Tibial nerve (tissue), 4 donors: ENCODE measurements at regions not wholly inside any gene's neighbourhood (a gene's known extent, or its start where the extent isn't known, plus 50 kb on each side); places are given as distances from the start of the nearest gene placed in this dataset.

Experiments
- DNase-seq, 2 donors: peaks; one replicate each; pipeline ENCODE4 v3.0.0-alpha.2; 2019; ENCODE audit warnings: low spot score in 2 of 2
- H3K27ac ChIP-seq, 4 donors: fragments of 200-600 bp; sonication (generic) in 3 of 4; one replicate each; pipeline ENCODE4 v1.5.1; 2017 to 2019; ENCODE audit warnings: mild to moderate bottlenecking in 1 of 4
- H3K27me3 ChIP-seq, 2 donors: fragments of 200-600 bp; sonication (generic) in 1 of 2; one replicate each; pipeline versions ENCODE4 v1.5.1 to v1.6.0; 2017 to 2019
- H3K36me3 ChIP-seq, 3 donors: fragments of 200-600 bp; sonication (generic); one replicate each; pipeline ENCODE4 v1.5.1; 2018 to 2019
- H3K4me1 ChIP-seq, 4 donors: fragments of 200-600 bp; sonication (generic) in 3 of 4; one replicate each; pipeline ENCODE4 v1.5.1; 2017 to 2019
- H3K4me3 ChIP-seq, 4 donors: fragments of 200-600 bp; sonication (generic) in 3 of 4; one replicate each; pipeline ENCODE4 v1.5.1; 2017 to 2019; ENCODE audit warnings: mild to moderate bottlenecking in 1 of 4, moderate library complexity in 1 of 4
- H3K9me3 ChIP-seq, 4 donors: fragments of 200-600 bp; sonication (generic) in 3 of 4; one replicate each; pipeline ENCODE4 v1.5.1; 2017 to 2019
- CTCF ChIP-seq, 5 experiments: fragments of 200-600 bp in 3 of 5; fragments of 450-650 bp in 2 of 5; sonication (generic) in 3 of 5; IDR thresholded peaks; one replicate each; pipeline ENCODE4 v1.5.1; 2016 to 2019; ENCODE audit warnings: antibody characterized with exemption in 5 of 5, mild to moderate bottlenecking in 3 of 5, moderate library complexity in 2 of 5
- EP300 ChIP-seq, 2 donors: sonication (generic); formaldehyde crosslinking; IDR thresholded peaks; one replicate each; pipeline ENCODE4 v1.6.1; 2017; ENCODE audit warnings: antibody characterized with exemption in 2 of 2, mild to moderate bottlenecking in 1 of 2
- POLR2A ChIP-seq, 2 donors: fragments of 450-650 bp; IDR thresholded peaks; one replicate each; pipeline ENCODE4 v1.6.1; 2017; ENCODE audit warnings: antibody characterized with exemption in 2 of 2, mild to moderate bottlenecking in 2 of 2, moderate library complexity in 2 of 2
- WGBS, 2 donors: methylation state at CpG; one replicate each; pipeline ENCODE4 v1.1.5; 2018; 5-methylcytosine and 5-hydroxymethylcytosine counted together

GRCh38 chr4:66516940-66517339 is 846.7 kb upstream of the EPHA5 start:
- Histone ChIP-seq H3K27me3 (no peaks in the 10 kb centered on the region), H3K4me3 (no peak overlapping the region), H3K4me1 (no peaks in the 10 kb centered on the region), H3K27ac (no peak overlapping the region), H3K9me3 (peaks cover 0 to 2% (median 0%) of the 10 kb centered on the region in 4 donors), H3K36me3 (no peaks in the 10 kb centered on the region)
- WGBS, 2 donors: 57 to 60% methylated on average over 2 of the region's 2 CpGs
- no peak for TF ChIP-seq EP300 (IDR thresholded peaks at IDR 0.05)
- TF ChIP-seq POLR2A (IDR thresholded peaks at IDR 0.05): no peak
- no peak for TF ChIP-seq CTCF (IDR thresholded peaks at IDR 0.05)
- no peak for DNase-seq

- TF ChIP-seq POLR2A (IDR thresholded peaks at IDR 0.05) (no peak), CTCF (IDR thresholded peaks at IDR 0.05) (no peak), EP300 (IDR thresholded peaks at IDR 0.05) (no peak)
- no peaks in the 10 kb centered on the region for H3K36me3 ChIP-seq
- peaks cover 0 to 6% (median 0%) of the 10 kb centered on the region in 4 donors for H3K9me3 ChIP-seq
- no peaks in the 10 kb centered on the region for H3K27me3 ChIP-seq
- DNase-seq: no peak
- no peak overlapping the region for H3K4me3 ChIP-seq
- no peaks in the 10 kb centered on the region for H3K4me1 ChIP-seq
- WGBS, 2 donors: 72 to 87% methylated on average over 2 of the region's 2 CpGs
- H3K27ac ChIP-seq: no peak overlapping the region
Measured at GRCh38 chr4:66506985-66507384, 836.7 kb upstream of the EPHA5 start.

- no peaks in the 10 kb centered on the region for H3K4me1 ChIP-seq
- H3K4me3 ChIP-seq: no peak overlapping the region
- no peaks in the 10 kb centered on the region for H3K27me3 ChIP-seq
- no peaks in the 10 kb centered on the region for H3K36me3 ChIP-seq
- no peak overlapping the region for H3K27ac ChIP-seq
- H3K9me3 ChIP-seq: no peaks in the 10 kb centered on the region
- DNase-seq: no peak
- TF ChIP-seq EP300 (IDR thresholded peaks at IDR 0.05): no peak
- no peak for TF ChIP-seq CTCF (IDR thresholded peaks at IDR 0.05)
- TF ChIP-seq POLR2A (IDR thresholded peaks at IDR 0.05): no peak
- 75 to 80% methylated on average over 3 of the region's 3 CpGs for WGBS, 2 donors
Measured at GRCh38 chr4:66501997-66502396, 831.7 kb upstream of the EPHA5 start.

- Histone ChIP-seq H3K4me3 (no peak overlapping the region), H3K4me1 (no peaks in the 10 kb centered on the region), H3K27me3 (no peaks in the 10 kb centered on the region), H3K36me3 (no peaks in the 10 kb centered on the region), H3K27ac (no peak overlapping the region), H3K9me3 (peaks cover 0 to 5% (median 0%) of the 10 kb centered on the region in 4 donors)
- WGBS, 2 donors: 89 to 93% methylated on average over 2 of the region's 2 CpGs
- TF ChIP-seq EP300 (IDR thresholded peaks at IDR 0.05): no peak
- TF ChIP-seq POLR2A (IDR thresholded peaks at IDR 0.05): no peak
- TF ChIP-seq CTCF (IDR thresholded peaks at IDR 0.05): no peak
- no peak for DNase-seq
Measured at GRCh38 chr4:66490729-66491128, 820.4 kb upstream of the EPHA5 start.

GRCh38 chr4:66489783-66490452 is 819.6 kb upstream of the EPHA5 start:
- Histone ChIP-seq H3K9me3 (peaks cover 0 to 5% (median 0%) of the 10 kb centered on the region in 4 donors), H3K27me3 (no peaks in the 10 kb centered on the region), H3K4me3 (no peak overlapping the region), H3K4me1 (no peaks in the 10 kb centered on the region), H3K27ac (no peak overlapping the region), H3K36me3 (no peaks in the 10 kb centered on the region)
- no peak for TF ChIP-seq EP300 (IDR thresholded peaks at IDR 0.05)
- no peak for TF ChIP-seq CTCF (IDR thresholded peaks at IDR 0.05)
- TF ChIP-seq POLR2A (IDR thresholded peaks at IDR 0.05): no peak
- DNase-seq: no peak
- WGBS, 2 donors: 44 to 47% methylated on average over 5 of the region's 5 CpGs
